H1 (cell line): ENCODE measurements at regions not wholly inside any gene's neighbourhood (a gene's known extent, or its start where the extent isn't known, plus 50 kb on each side); places are given as distances from the start of the nearest gene placed in this dataset.

Source experiments
- CTCF ChIA-PET: fragments of 300-600 bp; sonication (Branson Sonifier 250); formaldehyde crosslinking; loops from one replicate; lab custom pipeline; 2021; ENCODE audit not compliant: partially characterized antibody; lab: Charles Lee
- POLR2A ChIA-PET: fragments of 300-600 bp; sonication (Branson Sonifier 250); formaldehyde crosslinking; loops from one replicate; lab custom pipeline; 2021; ENCODE audit warnings: inconsistent platforms; ENCODE audit not compliant: partially characterized antibody; lab: Charles Lee
- DNase-seq, 2 experiments: peaks; one replicate each; pipeline versions ENCODE4 v3.0.0 to v3.0.0-alpha.2; 2010 to 2022; ENCODE audit warnings: low spot score in 2 of 2, low read depth in 1 of 2, mixed read lengths in 1 of 2
- FAIRE-seq: peaks from 2 replicates; lab custom pipeline; 2011; peaks lifted over from hg19 to GRCh38; lab: Jason Lieb, UNC
- H2AFZ ChIP-seq: 2 replicates; pipeline ENCODE4 v1.8.1; 2012; ENCODE audit warnings: low read length, inconsistent platforms
- H2AK5ac ChIP-seq: 2 replicates; pipeline ENCODE4 v1.6.1; 2013; ENCODE audit warnings: low read depth, low read length
- H2BK120ac ChIP-seq: replicated peaks from 2 replicates; pipeline ENCODE3; 2013; ENCODE audit warnings: low read depth, low read length, inconsistent platforms
- H2BK12ac ChIP-seq: 2 replicates; pipeline ENCODE4 v1.6.1; 2013; ENCODE audit warnings: low read depth, low read length
- H2BK15ac ChIP-seq: 2 replicates; pipeline ENCODE4 v1.6.1; 2013; ENCODE audit warnings: low read length
- H2BK20ac ChIP-seq: 2 replicates; pipeline ENCODE4 v1.6.1; 2013; ENCODE audit warnings: low read length
- H2BK5ac ChIP-seq: 2 replicates; pipeline ENCODE4 v1.6.1; 2013; ENCODE audit warnings: low read depth, low read length
- H3K14ac ChIP-seq: 2 replicates; pipeline ENCODE4 v1.6.1; 2013; ENCODE audit warnings: inconsistent platforms; ENCODE audit not compliant: insufficient read length
- H3K18ac ChIP-seq: 2 replicates; pipeline ENCODE4 v1.6.1; 2013; ENCODE audit warnings: low read length; ENCODE audit errors: extremely low read depth
- H3K23ac ChIP-seq: 2 replicates; pipeline ENCODE4 v1.6.1; 2013; ENCODE audit warnings: inconsistent platforms; ENCODE audit not compliant: insufficient read length
- H3K23me2 ChIP-seq: 2 replicates; pipeline ENCODE4 v1.6.1; 2013; ENCODE audit warnings: low read depth, low read length
- H3K27ac ChIP-seq: 2 replicates; pipeline ENCODE4 v1.6.1; 2011; ENCODE audit warnings: low read depth, low read length, inconsistent platforms
- H3K27me3 ChIP-seq, 4 experiments: replicated peaks in 1 of 4; 1 replicate in 1 of 4; 2 replicates in 3 of 4; pipeline versions ENCODE4 v1.6.1 to v1.8.1; 2011 to 2013; ENCODE audit warnings: low read length in 3 of 4, mild to moderate bottlenecking in 3 of 4, inconsistent platforms in 2 of 4, mixed read lengths in 2 of 4, moderate library complexity in 1 of 4; ENCODE audit not compliant: control insufficient read depth in 3 of 4, insufficient read depth in 3 of 4; ENCODE audit errors: extremely low read depth in 1 of 4
- H3K36me3 ChIP-seq, 4 experiments: 2 replicates each; pipeline versions ENCODE4 v1.6.1 to v1.8.1; 2011 to 2013; ENCODE audit warnings: mild to moderate bottlenecking in 4 of 4, low read length in 3 of 4, moderate library complexity in 2 of 4, control low read depth in 1 of 4, inconsistent platforms in 1 of 4; ENCODE audit not compliant: insufficient read depth in 4 of 4, control insufficient read depth in 2 of 4
- H3K4ac ChIP-seq: replicated peaks from 2 replicates; pipeline ENCODE3; 2013; ENCODE audit warnings: low read length, low read depth, mixed read lengths, inconsistent platforms; ENCODE audit not compliant: insufficient read length
- H3K4me1 ChIP-seq, 4 experiments: replicated peaks in 1 of 4; 1 replicate in 1 of 4; 2 replicates in 3 of 4; pipeline versions ENCODE4 v1.6.1 to v1.8.1; 2011 to 2013; ENCODE audit warnings: low read length in 3 of 4, inconsistent platforms in 2 of 4, mixed read lengths in 1 of 4; ENCODE audit not compliant: insufficient read depth in 4 of 4, control insufficient read depth in 3 of 4
- H3K4me2 ChIP-seq, 2 experiments: 2 replicates each; pipeline versions ENCODE4 v1.6.1 to v1.8.1; 2011 to 2013; ENCODE audit warnings: low read depth in 2 of 2, low read length in 2 of 2, control low read depth in 1 of 2, inconsistent platforms in 1 of 2, mild to moderate bottlenecking in 1 of 2; ENCODE audit not compliant: insufficient read depth in 1 of 2
- H3K4me3 ChIP-seq, 4 experiments: fragments of 200-600, 300-600 bp in 1 of 4; sonication (generic), shearing (Covaris generic), sonication (Bioruptor Twin) in 1 of 4; 2 replicates each; pipeline versions ENCODE4 v1.5.1 to v1.8.1; 2011 to 2016; ENCODE audit warnings: low read length in 4 of 4, low read depth in 3 of 4, control low read depth in 2 of 4, inconsistent platforms in 2 of 4, mild to moderate bottlenecking in 2 of 4, mixed read lengths in 1 of 4, moderate library complexity in 1 of 4; ENCODE audit not compliant: insufficient read depth in 2 of 4; ENCODE audit errors: extremely low read depth in 1 of 4
- H3K56ac ChIP-seq: replicated peaks from 2 replicates; pipeline ENCODE3; 2013; ENCODE audit warnings: low read depth, mild to moderate bottlenecking, mixed read lengths, low read length, inconsistent platforms; ENCODE audit not compliant: insufficient read length
- H3K79me1 ChIP-seq: 2 replicates; pipeline ENCODE4 v1.6.1; 2013; ENCODE audit warnings: low read depth, low read length, control low read depth
- H3K79me2 ChIP-seq, 2 experiments: 2 replicates each; pipeline versions ENCODE4 v1.6.1 to v1.8.1; 2012 to 2013; ENCODE audit warnings: low read length in 2 of 2, mild to moderate bottlenecking in 2 of 2, inconsistent platforms in 1 of 2; ENCODE audit not compliant: insufficient read depth in 2 of 2, control insufficient read depth in 1 of 2
- H3K9ac ChIP-seq, 4 experiments: replicated peaks in 1 of 4; 1 replicate in 1 of 4; 2 replicates in 3 of 4; pipeline versions ENCODE4 v1.6.1 to v1.8.1; 2011 to 2013; ENCODE audit warnings: low read depth in 3 of 4, low read length in 3 of 4, control low read depth in 2 of 4, mild to moderate bottlenecking in 2 of 4, moderate library complexity in 2 of 4, inconsistent platforms in 1 of 4; ENCODE audit errors: extremely low read depth in 1 of 4
- H3K9me3 ChIP-seq, 2 experiments: 2 replicates each; pipeline versions ENCODE4 v1.6.1 to v1.8.1; 2012 to 2013; ENCODE audit warnings: mild to moderate bottlenecking in 2 of 2, moderate library complexity in 2 of 2, control low read depth in 1 of 2, inconsistent platforms in 1 of 2, low read depth in 1 of 2, low read length in 1 of 2, mixed read lengths in 1 of 2; ENCODE audit not compliant: insufficient read depth in 2 of 2
- H4K20me1 ChIP-seq, 2 experiments: replicated peaks in 1 of 2; 2 replicates each; pipeline versions ENCODE3 to v1.8.1; 2011 to 2013; ENCODE audit warnings: inconsistent platforms in 2 of 2, low read length in 2 of 2, mild to moderate bottlenecking in 1 of 2; ENCODE audit not compliant: insufficient read depth in 2 of 2, control insufficient read depth in 1 of 2
- H4K5ac ChIP-seq: 2 replicates; pipeline ENCODE4 v1.6.1; 2013; ENCODE audit warnings: low read length, low read depth, mixed read lengths, inconsistent platforms; ENCODE audit not compliant: insufficient read length
- H4K8ac ChIP-seq: 2 replicates; pipeline ENCODE4 v1.8.0; 2013; ENCODE audit warnings: mild to moderate bottlenecking, moderate library complexity, low read length, inconsistent platforms; ENCODE audit not compliant: insufficient read depth; ENCODE audit errors: extremely low read depth
- H4K91ac ChIP-seq: replicated peaks from 2 replicates; pipeline ENCODE3; 2013; ENCODE audit warnings: low read length, mixed read lengths, inconsistent platforms; ENCODE audit not compliant: insufficient read length
- CHD1 ChIP-seq: IDR thresholded peaks from 2 replicates; pipeline ENCODE4 v1.6.1; 2012; ENCODE audit warnings: low read depth, low read length, improper control_type of control experiment
- RAD21 ChIP-seq, 2 experiments: IDR thresholded peaks in 1 of 2; conservative IDR thresholded peaks in 1 of 2; 2 replicates each; pipeline ENCODE4 v1.6.1; 2011; ENCODE audit warnings: low read depth in 2 of 2, low read length in 2 of 2, improper control_type of control experiment in 1 of 2, inconsistent platforms in 1 of 2, mild to moderate bottlenecking in 1 of 2, moderate library complexity in 1 of 2
- WGBS, 2 experiments: shearing (Covaris generic) in 1 of 2; methylation state at CpG; one replicate each; pipeline versions ENCODE4 v1.1.6 to v1.1.7; 2013 to 2015; ENCODE audit warnings: low lambda C conversion rate in 2 of 2, mixed read lengths in 2 of 2, inconsistent platforms in 1 of 2, low coverage in 1 of 2, missing lambda C conversion rate in 1 of 2; ENCODE audit not compliant: insufficient replicate concordance in 2 of 2, insufficient coverage in 1 of 2, insufficient read length in 1 of 2; ENCODE audit errors: extremely low coverage in 1 of 2, missing lambda C conversion rate in 1 of 2; 5-methylcytosine and 5-hydroxymethylcytosine counted together

- Histone ChIP-seq H3K36me3 (no peaks in the 10 kb centered on the region), H3K27me3 (no peaks in the 10 kb centered on the region), H3K9me3 (no peaks in the 10 kb centered on the region), H3K79me1 (no peaks in the 10 kb centered on the region), H4K5ac (no peak overlapping the region), H2BK15ac (no peak overlapping the region), H4K20me1 (no peaks in the 10 kb centered on the region), H2BK20ac (no peak overlapping the region), H3K4me3 (no peak overlapping the region), H3K4me2 (no peak overlapping the region), H2AK5ac (no peak overlapping the region), H3K14ac (no peak overlapping the region), H2AFZ (no peak overlapping the region), H3K9ac (no peak overlapping the region), H3K4ac (no peak overlapping the region), H3K27ac (no peak overlapping the region), H3K4me1 (no peaks in the 10 kb centered on the region), H3K79me2 (no peaks in the 10 kb centered on the region), H3K56ac (no peak overlapping the region), H2BK120ac (no peak overlapping the region), H2BK5ac (no peak overlapping the region), H3K18ac (no peak overlapping the region), H4K8ac (no peak overlapping the region), H4K91ac (no peak overlapping the region)
- FAIRE-seq, result no peak
- CTCF ChIA-PET, result no interaction called here
- 80% methylated on average over 2 of the region's 2 CpGs; no CpG with 5 or more reads in 1 of the 2 experiments for WGBS, 2 experiments
- POLR2A ChIA-PET, result no interaction called here
- peak in 1 of 2 experiments; percentile 31; a peak in 2 of 4 replicates for TF ChIP-seq RAD21 (IDR thresholded peaks at IDR 0.05 in 1 of 2, conservative IDR thresholded peaks at IDR 0.05 in 1 of 2; ENCODE audit: low read depth in 2 of 2, low read length in 2 of 2)
- TF ChIP-seq CHD1, result no peak
- TF ChIP-seq, all 59 proteins: peak for 1
- Histone ChIP-seq H3K23ac (no peak overlapping the region), H2BK12ac (no peak overlapping the region), H3K23me2 (no peaks in the 10 kb centered on the region)
- DNase-seq, result no peak
Observed at GRCh38 chr3:6088433-6088832, 772.5 kb upstream of the GRM7 start.
